ENCODE measurements at regions not wholly inside any gene's neighbourhood (a gene's known extent, or its start where the extent isn't known, plus 50 kb on each side); places are given as distances from the start of the nearest gene placed in this dataset.

- DNase-seq (ENCODE audit: extremely low read depth, low read depth): no peak
- no peak for TF ChIP-seq CTCF (IDR thresholded peaks at IDR 0.05; ENCODE audit: low read depth, low read length)
These were observed 270.6 kb downstream of the HAPSTR1 start for GRCh38 chr16:9362050-9362449.

GRCh38 chr16:9362604-9363003, 271.2 kb downstream of the HAPSTR1 start:
- no peak for TF ChIP-seq CTCF (IDR thresholded peaks at IDR 0.05; ENCODE audit: low read depth, low read length)
- no peak for DNase-seq (ENCODE audit: extremely low read depth, low read depth)

GRCh38 chr16:9363520-9363919, 272.1 kb downstream of the HAPSTR1 start:
- no peak for TF ChIP-seq CTCF (IDR thresholded peaks at IDR 0.05; ENCODE audit: low read depth, low read length)
- no peak for DNase-seq (ENCODE audit: extremely low read depth, low read depth)

- no peak for DNase-seq (ENCODE audit: extremely low read depth, low read depth)
- no peak for TF ChIP-seq CTCF (IDR thresholded peaks at IDR 0.05; ENCODE audit: low read depth, low read length)
These were observed 273.4 kb downstream of the HAPSTR1 start for GRCh38 chr16:9364721-9365369.

- no peak for DNase-seq (ENCODE audit: extremely low read depth, low read depth)
- no peak for TF ChIP-seq CTCF (IDR thresholded peaks at IDR 0.05; ENCODE audit: low read depth, low read length)
These were observed 273.9 kb downstream of the HAPSTR1 start for GRCh38 chr16:9365370-9365728.

GRCh38 chr16:9366048-9366969, 274.9 kb downstream of the HAPSTR1 start:
- no peak for DNase-seq (ENCODE audit: extremely low read depth, low read depth)
- TF ChIP-seq CTCF (IDR thresholded peaks at IDR 0.05; ENCODE audit: low read depth, low read length): no peak

GRCh38 chr16:9370061-9370491, 278.6 kb downstream of the HAPSTR1 start:
- no peak for TF ChIP-seq CTCF (IDR thresholded peaks at IDR 0.05; ENCODE audit: low read depth, low read length)
- DNase-seq (ENCODE audit: extremely low read depth, low read depth): no peak
